ENCODE measurements at regions not wholly inside any gene's neighbourhood (a gene's known extent, or its start where the extent isn't known, plus 50 kb on each side); places are given as distances from the start of the nearest gene placed in this dataset.

DNA sequence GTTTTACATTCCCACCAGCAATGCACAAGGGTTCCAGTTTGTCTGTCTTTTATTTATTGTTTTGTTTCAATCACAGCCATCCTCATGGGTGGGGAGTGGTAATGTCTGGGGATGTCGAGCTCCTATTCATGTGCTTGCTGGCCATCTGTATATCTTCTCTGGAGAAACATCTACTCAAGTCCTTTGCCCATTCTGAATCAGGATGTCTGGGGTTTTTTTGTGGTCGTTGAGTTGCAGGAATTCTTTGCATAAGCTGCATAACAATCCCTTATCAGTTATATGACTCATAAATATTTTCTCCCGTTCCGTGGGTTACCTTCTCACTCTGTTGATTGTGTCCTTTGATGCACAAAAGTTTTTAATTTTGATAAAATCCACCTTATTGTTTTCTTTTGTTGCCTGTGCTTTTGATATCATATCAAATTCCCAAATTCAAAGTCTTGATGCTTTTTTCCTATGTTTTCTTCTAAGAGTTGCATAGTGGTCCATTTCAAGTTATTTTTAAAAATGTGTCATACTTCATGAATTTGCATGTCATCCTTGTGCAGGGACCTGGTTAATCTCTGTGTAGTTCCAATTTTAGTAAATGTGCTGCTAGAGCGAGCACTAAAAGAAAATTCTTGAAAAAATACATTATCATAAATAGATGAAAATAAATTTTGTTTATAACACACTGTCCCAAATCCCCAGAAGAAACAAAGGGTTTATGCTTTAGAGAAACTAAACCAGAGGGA lies 54.9 kb upstream of the PDE10A start:
- H3K4me3 ChIP-seq (ENCODE audit: low read depth, low read length), result no peak overlapping the region
- TF ChIP-seq, protein P1, sequence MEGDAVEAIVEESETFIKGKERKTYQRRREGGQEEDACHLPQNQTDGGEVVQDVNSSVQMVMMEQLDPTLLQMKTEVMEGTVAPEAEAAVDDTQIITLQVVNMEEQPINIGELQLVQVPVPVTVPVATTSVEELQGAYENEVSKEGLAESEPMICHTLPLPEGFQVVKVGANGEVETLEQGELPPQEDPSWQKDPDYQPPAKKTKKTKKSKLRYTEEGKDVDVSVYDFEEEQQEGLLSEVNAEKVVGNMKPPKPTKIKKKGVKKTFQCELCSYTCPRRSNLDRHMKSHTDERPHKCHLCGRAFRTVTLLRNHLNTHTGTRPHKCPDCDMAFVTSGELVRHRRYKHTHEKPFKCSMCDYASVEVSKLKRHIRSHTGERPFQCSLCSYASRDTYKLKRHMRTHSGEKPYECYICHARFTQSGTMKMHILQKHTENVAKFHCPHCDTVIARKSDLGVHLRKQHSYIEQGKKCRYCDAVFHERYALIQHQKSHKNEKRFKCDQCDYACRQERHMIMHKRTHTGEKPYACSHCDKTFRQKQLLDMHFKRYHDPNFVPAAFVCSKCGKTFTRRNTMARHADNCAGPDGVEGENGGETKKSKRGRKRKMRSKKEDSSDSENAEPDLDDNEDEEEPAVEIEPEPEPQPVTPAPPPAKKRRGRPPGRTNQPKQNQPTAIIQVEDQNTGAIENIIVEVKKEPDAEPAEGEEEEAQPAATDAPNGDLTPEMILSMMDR (IDR thresholded peaks at IDR 0.05; ENCODE audit: low read depth, low read length), result no peak

- H3K4me3 ChIP-seq (ENCODE audit: low read depth, low read length), result no peak overlapping the region
- TF ChIP-seq, protein P1 (IDR thresholded peaks at IDR 0.05; ENCODE audit: low read depth, low read length), result no peak
Measured at GRCh38 chr6:165716886-165717285, 53.8 kb upstream of the PDE10A start.

DNA sequence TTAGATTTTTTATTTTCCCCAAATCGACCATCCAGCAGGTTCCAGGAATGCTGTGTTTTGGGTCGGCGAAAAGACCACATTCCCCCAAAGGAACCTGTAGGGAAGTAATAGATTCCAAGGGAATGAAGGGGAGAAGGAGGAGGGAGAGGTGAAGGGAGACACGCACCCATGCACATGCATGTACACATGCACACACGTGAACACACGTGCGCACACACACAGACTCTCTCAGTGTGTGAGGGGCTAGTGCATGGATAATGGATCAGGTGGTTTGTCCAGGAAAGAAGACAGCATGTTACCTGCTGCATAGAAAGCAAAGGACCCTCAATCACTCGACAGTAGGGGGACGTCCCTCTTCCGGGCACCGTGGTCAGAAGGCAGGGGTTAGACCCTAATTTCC lies 52.4 kb upstream of the PDE10A start:
- H3K4me3 ChIP-seq (ENCODE audit: low read depth, low read length), result no peak overlapping the region

GRCh38 chr6:165714907-165715306 lies 51.9 kb upstream of the PDE10A start:
- H3K4me3 ChIP-seq (ENCODE audit: low read depth, low read length), result no peak overlapping the region
- TF ChIP-seq, protein P1 (IDR thresholded peaks at IDR 0.05; ENCODE audit: low read depth, low read length), result no peak

More for the DNA sequence above, 52.4 kb upstream of the PDE10A start:
- TF ChIP-seq, protein P1 (IDR thresholded peaks at IDR 0.05; ENCODE audit: low read depth, low read length), result no peak

DNA sequence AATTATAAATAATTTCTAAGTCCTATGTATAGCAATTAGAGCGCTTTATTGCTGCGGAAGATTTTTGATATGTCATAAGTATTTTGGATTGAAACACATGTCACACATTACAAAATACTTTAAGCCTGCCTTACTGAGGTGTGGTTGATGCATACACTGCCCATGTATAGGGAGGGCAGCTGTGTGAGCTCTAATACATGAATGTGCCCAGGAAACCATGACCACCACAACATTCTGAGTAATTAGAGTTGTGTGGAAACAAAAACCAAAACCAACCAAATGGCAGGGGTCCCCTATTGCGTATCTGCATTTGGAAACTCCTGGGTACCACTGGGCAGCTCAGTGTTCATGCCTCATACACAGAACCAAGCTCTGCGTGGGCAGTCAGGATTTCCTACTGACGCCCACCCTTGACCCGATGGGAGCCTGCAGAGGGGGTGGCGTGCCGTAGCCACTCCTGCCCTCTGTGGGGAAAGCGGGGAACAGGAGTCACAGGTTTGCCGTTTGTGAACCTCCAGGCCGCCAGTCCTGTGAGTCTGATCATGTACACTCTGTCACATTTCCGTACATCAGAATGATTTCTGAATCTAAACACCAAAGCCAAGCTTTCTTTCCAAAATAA lies 50.9 kb upstream of the PDE10A start:
- H3K4me3 ChIP-seq (ENCODE audit: low read depth, low read length), result no peak overlapping the region
- TF ChIP-seq, protein P1 (IDR thresholded peaks at IDR 0.05; ENCODE audit: low read depth, low read length), result no peak

Measured in WI38 (cell line).